UCSD-AML1 (cell line): ENCODE measurements at regions not wholly inside any gene's neighbourhood (a gene's known extent, or its start where the extent isn't known, plus 50 kb on each side); places are given as distances from the start of the nearest gene placed in this dataset.

Experiments used
- DNase-seq: peaks from one replicate; lab custom pipeline; 2025; ENCODE audit not compliant: unreplicated experiment; lab: John Stamatoyannopoulos, UW

- DNase-seq: no peak
Measured at GRCh38 chr2:121955426-121955825, 200.0 kb downstream of the TSN start.

GRCh38 chr2:121955872-121956271, 200.4 kb downstream of the TSN start:
- no peak for DNase-seq

- no peak for DNase-seq
Measured at GRCh38 chr2:121960251-121960650, 204.8 kb downstream of the TSN start.

GRCh38 chr2:121961761-121962160, 206.3 kb downstream of the TSN start:
- no peak for DNase-seq

- no peak for DNase-seq
Measured at GRCh38 chr2:121965661-121966060, 210.2 kb downstream of the TSN start.

DNA sequence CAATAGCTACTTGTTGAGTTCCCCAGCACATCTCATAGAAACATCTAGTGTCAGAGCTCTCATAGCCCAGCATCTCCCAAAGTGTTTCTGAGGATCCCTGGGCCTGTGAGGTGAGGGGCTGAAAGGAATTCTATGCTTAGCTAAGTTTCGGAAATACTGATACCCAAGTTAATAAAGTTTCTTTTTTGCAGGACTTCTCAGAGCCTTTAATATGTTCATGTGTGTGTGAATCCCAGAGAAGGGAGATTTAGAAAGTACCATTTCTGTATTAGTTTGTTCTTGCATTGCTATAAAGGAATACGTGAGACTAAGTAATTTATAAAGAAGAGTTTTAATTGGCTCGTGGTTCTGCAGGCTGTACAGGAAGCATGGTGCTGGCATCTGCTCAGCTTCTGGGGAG, 211.2 kb downstream of the TSN start:
- DNase-seq: no peak

- no peak for DNase-seq
Measured at GRCh38 chr2:121969166-121969565, 213.7 kb downstream of the TSN start.

DNA sequence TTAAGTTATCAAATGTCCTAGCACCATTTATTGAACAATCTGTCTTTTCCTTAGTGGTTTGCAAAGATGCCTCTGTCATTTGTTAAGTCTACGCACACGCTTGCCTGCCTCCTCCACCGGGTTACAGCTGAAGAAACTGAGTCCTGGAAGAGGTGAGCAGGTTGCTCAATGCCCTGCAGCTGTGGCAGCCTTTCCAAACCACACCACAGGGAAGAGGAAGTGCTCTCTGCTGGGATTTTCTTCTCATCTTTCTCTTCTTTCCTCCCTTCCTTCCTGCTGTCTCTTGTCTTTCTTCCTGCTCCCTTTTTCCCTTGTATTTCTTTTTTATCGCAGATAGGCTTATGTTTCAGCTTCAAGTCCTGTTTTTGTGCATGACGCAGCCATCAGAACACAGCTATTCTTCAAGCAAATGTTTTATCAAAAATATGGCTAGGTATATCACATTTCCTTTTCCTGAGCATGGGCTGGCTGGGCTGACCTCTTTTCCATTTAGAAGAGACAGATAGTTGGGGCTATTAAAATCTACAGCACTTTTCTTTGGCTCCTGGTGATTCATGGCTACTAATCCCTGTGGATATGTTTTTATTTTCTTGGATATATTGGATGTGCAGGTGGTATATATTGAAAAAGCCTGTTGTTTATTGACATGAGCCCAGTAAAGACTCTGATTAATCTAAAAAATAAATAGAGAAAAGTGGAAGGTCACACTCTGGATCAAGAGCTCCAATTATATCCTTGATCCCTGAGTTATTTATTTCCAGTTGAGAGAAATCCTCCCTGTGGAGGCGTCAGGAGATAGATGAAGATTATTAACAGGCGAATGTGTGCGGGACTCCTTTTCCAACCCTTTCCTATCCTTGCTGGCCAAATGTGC, 214.6 kb downstream of the TSN start:
- no peak for DNase-seq

DNA sequence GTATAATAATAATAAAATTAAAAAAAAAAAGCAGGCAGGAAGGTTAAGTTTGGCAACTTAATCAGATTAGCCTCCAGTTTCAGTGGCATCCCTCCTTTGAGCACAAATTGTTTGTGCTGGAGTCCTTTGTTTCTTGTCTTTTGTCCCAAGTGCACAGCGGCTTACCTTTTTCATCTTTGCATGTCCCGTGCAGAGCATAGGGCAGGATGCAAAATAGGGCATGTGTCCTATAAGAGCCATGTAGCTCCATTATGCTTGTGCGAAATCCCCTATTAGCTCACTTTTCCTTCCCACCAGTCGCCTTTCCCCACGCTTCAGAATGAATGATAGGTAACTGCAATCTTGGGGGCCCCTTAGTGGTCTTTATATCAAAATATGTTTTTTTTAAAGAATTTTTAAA, 216.8 kb downstream of the TSN start:
- no peak for DNase-seq

GRCh38 chr2:121974897-121975661, 219.6 kb downstream of the TSN start:
- DNase-seq: peak; percentile 72

- no peak for DNase-seq
Measured at GRCh38 chr2:121976926-121977325, 221.5 kb downstream of the TSN start.

GRCh38 chr2:121977326-121977725, 221.9 kb downstream of the TSN start:
- DNase-seq: no peak

- DNase-seq: no peak
Measured at GRCh38 chr2:121992700-121993099, 237.2 kb downstream of the TSN start.

- no peak for DNase-seq
Measured at GRCh38 chr2:121993682-121994081, 238.2 kb downstream of the TSN start.

DNA sequence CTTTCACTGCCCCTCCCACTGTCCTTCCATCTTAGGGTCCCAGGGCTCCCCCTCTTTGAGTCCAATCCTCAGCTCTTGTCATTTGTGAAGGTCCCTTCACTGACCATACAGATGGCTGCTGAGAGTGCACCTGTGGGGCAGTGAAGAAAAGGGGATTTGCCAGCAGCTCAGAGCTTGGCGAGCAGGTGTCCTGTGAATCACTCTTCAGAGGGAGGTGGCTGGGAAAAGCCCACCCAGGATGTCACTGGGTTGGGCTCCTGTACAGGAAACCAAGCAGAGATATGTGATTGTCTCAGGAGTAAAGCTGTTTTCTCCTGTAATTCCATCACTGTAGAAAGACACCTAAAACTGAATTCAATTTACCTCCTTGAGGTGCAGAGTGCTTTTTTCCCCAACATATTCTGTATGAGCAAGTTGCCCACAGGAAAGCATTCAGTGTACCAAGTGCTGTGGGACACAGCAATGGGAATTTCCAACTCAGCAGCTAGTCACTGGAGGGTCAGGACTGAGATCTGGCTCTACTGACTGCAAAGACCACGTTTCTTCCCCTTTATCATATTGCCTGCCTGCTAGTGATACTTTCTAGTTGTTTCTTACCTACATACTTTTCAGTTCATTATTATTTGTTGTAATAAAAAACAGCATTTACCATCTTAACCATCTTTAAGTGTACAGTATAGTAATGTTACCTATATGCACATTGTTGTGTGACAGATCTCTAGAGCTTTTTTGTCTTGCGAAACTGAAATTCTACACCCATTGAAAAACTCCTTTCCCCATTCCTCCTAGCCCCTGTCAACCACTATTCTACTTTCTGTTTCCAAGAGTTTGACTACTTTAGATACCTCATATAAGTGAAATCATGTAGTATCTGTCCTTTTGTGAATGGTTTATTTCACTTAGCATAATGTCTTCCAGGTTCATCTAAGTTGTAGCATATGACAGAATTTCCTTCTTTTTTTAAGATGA, 239.1 kb downstream of the TSN start:
- no peak for DNase-seq

GRCh38 chr2:121998751-121999150, 243.3 kb downstream of the TSN start:
- no peak for DNase-seq

GRCh38 chr2:121999264-121999663, 243.8 kb downstream of the TSN start:
- peak; percentile 62 for DNase-seq

DNA sequence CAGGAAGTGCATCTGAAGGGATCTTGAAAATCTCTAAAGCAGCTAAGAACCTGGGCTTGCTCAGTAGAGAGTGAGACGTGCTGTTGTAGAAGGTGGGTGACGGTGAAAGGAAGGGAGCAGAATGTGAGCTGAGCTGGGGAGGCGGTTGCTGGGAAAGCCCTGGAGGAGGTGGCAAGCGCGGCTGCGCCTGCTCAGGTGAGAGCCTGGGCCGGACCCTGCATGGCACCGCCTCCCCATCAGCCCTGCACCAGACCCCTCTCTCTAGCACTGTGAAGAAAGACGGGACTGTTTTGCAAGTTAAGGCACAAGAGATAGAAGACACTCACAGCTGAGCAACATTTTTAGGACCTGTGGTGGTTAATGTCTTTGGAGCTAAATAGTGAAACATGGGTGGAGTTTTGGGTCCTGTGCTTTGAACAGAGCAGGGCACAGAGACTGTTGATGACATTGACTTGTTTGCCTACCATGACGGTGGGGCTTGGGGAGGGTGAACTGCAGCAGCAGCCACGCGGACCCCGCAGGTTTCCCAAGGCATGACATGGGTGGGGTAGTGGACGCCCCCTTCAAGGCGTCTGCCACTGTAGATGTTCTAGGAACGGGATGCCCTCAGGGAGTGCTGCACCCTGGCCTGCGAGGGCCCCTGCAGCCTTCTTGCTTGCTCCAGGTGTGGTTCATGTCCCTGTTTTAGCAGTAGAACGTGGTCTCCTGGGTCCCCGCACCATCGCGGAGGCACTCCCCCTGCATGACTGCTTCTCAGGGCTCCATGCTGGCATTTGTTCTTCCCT, 245.3 kb downstream of the TSN start:
- no peak for DNase-seq

- DNase-seq: no peak
Measured at GRCh38 chr2:122001441-122001874, 246.0 kb downstream of the TSN start.

- no peak for DNase-seq
Measured at GRCh38 chr2:122003196-122003940, 247.9 kb downstream of the TSN start.
